Midbrain (tissue), 1 donor: ENCODE measurements at regions not wholly inside any gene's neighbourhood (a gene's known extent, or its start where the extent isn't known, plus 50 kb on each side); places are given as distances from the start of the nearest gene placed in this dataset.

Experiments used
- DNase-seq: peaks from one replicate; lab custom pipeline; 2025; lab: John Stamatoyannopoulos, UW

DNA sequence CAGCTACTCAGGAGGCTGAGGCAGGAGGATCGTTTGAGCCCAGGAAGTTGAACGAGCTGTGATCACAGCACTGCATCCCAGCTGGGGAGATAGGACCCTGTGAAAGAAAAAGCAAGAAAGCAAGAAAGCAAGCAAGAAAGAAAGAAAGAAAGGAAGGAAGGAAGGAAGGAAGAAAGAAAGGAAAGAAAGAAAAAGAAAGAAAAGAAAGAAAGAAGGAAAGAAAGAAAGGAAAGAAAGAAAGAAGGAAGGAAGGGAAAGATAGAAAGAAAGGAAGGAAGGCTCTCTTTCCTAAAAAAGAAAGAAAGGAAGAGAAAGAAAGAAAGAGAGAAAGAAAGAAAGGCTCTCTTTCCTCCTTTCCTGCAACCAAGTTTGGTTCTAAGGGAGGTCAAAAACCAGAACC, 380.3 kb downstream of the PCNX1 start:
- no peak for DNase-seq

DNA sequence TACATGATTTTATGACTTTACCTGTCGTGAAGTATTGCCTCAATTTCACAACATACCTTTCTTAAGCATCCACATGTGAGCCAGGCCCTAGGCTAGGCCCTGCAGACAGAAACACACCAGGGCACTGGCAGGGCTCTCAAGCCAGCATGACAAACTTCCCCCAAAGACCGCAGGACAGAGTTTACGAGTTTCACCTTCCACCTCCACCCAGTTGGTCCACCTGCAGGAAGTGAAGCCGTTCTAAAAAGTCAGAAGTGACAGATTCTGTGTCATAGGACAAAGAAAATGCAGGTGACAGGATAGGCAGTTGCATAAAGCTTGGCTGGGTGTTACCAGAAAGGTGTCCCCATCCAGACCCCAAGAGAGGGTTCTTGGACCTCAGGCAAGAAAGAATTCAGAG, 382.3 kb downstream of the PCNX1 start:
- DNase-seq, result no peak

DNA sequence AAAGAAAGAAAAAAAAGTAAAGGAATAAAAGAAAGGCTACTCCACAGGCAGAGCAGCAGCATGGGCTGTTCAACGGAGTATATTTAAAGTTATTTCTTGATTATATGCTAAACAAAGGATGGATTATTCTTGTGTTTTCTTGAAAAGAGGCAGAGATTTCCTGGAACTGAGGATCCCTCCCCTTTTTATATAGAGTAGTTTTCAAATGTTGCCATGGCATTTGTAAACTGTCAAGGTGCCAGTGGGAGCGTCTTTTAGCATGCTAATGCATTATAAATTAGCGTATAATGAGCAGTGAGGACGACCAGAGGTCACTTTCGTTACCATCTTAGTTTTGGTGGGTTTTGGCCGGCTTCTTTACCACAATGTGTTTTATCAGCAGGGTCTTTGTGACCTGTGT, 383.0 kb downstream of the PCNX1 start:
- no peak for DNase-seq

DNA sequence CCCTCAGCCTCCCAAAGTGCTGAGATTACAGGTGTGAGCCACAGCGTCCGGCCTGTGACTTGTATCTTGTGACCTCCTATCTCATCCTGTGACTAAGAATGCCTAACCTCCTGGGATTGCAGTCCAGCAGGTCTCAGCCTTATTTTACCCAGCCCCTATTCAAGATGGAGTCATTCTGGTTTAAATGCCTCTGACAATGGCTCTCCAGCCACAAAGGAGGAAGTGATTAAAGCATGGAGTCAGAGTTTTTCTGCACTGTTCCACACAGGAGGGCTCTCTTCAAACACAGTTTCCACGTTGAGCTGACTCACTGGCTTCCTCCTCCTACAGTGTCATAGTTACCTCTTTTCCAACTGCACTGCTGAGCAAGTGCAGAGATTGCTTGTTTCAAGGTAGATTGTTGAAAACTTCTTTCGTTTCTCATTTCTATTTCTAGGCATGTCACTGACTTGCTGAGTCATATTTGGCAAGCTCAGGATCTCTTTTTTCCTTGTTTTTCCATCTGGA, 383.8 kb downstream of the PCNX1 start:
- peak; percentile 4 for DNase-seq

DNA sequence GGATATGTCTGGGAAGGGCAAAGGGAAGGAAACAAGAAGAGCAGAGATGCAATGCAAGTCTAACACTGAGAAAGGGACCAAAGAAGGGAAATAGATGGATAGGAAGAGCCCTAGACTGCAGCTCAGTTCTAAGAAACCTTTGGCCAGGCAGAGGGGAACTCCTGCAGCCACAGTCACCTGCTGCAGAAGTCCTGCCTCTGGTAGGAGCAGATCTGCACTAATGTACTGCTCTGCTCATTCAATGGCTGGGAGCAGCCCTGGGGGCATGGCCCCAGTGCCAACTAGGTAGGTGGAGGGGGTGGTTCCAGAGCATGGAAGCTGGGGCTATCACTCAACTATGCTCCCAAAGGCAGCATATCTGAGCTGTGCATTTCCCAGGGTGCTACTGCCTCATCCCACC, 388.9 kb downstream of the PCNX1 start:
- no peak for DNase-seq

DNA sequence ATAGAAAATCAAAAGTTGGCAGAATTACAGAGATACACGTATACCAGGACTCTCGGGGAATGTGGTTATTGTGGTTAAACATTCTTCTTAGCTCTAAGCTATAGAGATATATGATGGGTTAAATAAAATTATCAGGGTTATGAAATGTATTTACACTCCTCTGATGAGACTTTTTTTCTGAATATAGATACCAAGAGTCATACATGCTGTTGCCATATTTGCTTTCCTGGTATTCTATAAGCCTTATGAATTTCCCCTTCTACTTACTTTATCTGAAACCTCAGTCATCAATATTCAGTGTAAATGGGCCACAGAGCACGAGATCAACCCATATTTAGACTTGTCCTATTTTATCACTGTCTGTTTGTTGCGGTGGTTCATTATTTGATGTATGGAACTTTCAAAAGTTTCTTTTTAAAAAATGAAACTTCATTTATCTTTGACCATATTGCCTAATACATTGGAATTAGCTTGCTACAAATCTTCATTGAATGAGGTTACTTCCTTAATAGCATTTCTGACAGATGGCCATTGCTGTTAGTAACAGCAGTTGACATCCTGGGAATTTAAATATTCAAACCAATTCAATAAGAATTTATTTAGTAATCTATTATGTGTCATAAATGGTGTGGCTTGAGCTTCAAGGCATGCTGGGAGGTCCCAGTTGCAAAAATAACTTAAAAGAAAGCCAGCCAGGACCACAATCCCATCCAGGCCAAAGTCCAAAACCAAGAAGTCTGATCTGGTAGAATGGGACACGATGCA, 393.5 kb downstream of the PCNX1 start:
- no peak for DNase-seq

DNA sequence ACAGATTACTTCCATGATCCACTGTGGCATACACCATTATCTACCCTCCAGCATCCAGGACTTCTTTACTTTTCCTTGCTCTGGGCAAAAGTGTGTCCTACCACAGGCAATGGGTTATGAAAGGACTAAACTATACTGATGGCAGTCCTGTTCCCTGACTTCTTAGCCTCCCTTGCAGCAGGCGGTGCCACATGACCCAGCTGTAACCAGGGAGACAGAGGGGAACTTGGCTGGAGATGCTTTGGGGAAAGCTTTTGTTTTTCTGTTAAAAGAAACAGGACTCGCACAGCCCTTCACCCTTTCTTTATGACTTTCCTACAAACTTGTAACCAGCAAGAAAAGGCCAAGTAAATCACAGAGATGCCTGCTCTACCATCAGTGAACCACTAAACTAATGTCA, 394.4 kb downstream of the PCNX1 start:
- no peak for DNase-seq

DNA sequence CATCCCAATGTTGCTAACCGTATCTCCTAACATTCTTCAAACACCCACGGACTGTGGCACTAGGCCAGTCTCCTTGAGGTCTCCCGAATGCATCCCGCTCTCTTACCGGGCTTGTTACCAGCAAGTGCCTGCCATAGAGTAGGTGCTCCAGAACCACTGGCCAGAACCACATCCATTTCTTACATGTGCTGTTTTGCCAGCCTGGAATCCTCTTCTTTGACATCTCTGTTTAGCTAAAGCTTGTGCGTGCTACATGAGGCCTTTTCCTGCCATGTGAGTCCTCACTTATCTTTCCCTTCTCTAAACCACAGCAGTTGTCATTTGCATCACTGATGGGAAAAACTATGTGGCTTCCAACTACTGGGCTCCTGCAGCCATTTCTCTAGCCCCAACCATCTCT, 397.4 kb downstream of the PCNX1 start:
- no peak for DNase-seq

DNA sequence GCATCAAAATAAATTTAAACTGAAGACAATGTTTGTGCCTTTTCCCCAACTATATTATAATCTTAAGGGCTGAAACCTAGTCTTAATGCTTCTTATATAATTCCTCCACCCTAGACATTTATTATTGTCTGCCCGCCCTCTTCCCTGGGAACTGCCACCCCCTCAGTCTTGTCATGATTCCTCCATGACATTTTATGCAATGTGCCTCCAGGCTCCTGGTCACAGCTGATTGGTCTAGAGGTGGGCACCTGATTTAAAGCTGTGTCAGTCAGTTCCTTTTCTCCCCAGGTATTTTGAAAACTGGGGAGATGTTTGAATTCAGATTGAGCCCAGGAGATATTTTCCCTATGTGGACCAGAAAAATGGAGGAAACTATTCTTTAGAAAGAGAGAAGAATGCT, 401.4 kb downstream of the PCNX1 start:
- no peak for DNase-seq

DNA sequence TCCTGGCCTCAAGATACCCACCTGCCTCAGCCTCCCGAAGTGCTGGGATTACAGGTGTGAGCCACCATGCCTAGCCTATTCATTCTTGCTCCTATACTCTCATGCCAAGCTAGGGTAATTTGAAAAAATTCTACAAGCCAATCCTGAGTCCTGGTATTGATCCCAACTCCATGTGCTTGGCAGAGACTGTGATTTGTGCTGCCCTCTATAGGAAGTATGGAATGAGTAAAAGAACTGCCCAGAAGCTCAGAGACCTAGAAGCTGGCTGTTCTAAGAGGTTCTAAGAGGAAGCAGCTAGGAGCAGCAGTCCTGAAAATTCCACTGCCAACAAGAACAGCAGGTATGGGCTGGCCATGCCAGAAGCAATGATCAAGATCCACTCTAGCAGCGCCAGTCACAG, 402.5 kb downstream of the PCNX1 start:
- no peak for DNase-seq

DNA sequence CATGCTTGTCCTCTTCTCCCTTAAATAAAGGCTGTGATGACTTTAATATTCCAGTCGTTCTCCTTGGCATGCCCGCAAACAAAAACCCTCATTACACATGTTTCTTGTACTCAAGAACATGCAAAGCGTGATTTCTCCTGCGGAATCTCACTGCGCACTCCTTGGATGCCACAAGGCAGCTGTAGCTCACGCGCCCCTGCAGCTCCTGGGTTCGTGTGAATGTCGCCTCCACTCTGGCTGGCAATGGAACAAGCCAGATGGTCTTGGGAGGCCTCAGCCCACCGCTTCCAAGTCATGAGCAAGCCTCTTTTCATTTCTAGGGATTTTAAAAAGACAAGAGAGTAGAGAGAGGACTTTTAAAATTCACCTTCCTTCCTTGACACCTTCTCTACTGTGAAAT, 403.8 kb downstream of the PCNX1 start:
- no peak for DNase-seq

DNA sequence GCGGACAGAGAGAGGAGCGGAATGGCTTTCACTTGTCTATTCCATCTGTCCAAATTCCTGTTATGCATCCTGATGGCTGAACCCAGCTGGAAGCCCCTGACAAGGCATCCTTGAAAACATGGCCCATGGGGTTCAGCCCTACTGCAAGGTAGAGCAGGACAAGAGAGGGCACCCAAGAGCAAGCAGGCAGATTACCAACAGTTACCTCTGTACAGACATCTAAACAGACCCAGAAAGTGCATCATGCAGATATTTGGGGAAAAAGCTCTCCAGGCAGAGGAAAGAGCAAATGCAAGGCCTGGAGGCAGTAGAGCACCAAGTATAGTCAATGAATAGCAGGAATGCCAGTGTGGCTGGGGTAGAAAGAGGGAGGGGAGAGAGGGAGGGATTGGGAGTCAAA, 407.5 kb downstream of the PCNX1 start:
- no peak for DNase-seq

DNA sequence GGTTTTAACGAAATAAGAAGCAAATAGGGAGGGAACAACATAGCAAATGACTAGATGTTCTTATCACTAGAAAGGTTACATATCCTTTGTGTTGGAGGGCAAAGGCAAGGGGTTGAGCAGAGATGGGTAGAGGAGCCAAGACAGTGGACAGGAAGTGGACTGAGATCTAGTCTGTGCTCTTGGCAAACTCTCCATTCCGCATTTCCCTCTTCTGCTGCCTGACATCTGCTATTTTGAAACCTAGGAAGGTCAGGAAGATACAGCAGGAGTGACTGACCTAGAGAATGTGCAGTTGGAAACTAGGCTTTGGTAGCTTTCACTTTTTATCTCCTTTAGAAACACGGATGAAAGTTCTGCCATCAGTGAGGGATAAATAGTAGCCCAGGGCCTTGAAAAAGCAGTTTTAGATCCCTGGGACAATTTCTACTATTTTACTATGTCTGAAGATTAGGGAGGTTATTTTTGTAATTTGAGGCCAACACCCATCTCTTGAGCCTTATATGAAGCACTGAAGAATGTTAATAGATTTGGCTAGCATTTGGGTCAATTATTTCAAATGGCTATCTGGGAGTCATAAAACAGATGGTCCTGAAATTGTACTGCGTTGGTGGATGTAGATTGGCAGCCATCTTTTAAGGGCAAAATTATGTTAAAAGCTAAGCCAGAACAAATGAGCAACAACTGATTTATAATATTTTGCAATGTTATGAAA, 410.3 kb downstream of the PCNX1 start:
- DNase-seq, result no peak

DNA sequence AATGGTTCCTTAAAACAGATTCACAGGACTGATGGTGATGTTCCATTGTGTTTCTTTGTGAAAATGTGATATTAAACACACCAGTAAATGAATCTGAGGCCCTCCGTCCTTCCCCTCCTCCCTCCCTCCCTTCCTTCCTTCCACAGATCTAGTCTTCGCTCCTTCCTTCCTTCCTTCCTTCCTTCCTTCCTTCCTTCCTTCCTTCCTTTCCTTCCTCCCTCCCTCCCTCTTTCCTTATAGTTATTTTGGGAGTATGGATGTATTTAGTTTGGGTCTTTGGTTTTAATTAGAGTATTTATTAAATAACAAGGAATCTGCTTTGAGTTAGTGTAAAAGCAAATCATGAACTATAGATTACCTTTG, 410.8 kb downstream of the PCNX1 start:
- DNase-seq, result no peak

DNA sequence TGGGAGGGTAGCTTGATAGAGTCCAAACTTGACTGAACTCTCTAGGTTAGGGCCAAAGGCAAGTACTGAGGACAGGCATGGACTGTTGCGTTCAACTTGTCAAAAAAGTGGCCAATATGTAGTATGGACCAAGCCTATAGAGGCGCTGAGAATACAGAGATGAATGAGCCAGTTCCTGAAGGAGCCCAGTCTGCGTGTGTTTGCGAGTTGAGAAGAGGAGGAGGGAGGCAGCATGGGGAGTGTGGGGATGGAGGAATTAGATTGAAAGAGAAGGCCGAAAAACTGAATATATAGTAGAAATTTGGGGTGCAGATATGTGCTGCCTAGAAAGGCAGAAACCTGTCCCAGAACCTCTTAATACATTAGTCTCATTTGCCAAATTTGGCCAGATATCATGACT, 412.4 kb downstream of the PCNX1 start:
- DNase-seq, result peak; percentile 60

DNA sequence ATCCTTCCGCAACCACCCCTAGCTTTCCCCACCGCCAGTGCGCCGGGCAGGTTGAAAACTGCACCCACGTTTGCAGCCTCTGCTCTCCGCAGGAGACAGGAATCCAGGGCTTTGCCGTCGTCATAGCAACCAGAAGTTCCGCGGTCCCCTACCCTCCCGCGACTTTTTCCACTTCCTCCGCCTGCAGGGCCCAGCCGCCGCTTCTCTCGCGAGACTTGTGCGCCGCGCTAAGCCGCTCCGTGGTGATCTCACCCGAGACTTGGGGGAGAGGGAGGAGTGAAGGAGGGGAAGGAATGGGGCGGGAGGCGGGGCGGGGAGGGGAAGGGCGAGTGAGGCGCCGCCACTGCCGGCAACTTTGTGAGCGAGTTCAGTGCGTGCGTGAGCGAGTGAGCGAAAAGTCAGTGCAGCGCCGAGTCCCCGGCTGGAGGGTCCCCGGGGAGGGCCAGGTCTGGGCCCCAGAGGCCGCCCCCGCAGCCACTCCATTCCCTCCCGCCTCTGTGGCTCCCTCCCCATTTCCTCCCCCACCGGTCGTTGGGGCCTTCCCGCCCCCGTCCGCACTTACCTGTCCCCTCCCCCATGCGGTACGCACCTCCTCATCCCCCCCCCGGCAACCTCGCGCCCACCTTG, 413.0 kb downstream of the PCNX1 start, which contains the start of gene SIPA1L1:
Gene SIPA1L1, plus strand, starts transcription at position 370 of the 627 bp plus-strand sequence.
- DNase-seq, result peak; percentile 97

DNA sequence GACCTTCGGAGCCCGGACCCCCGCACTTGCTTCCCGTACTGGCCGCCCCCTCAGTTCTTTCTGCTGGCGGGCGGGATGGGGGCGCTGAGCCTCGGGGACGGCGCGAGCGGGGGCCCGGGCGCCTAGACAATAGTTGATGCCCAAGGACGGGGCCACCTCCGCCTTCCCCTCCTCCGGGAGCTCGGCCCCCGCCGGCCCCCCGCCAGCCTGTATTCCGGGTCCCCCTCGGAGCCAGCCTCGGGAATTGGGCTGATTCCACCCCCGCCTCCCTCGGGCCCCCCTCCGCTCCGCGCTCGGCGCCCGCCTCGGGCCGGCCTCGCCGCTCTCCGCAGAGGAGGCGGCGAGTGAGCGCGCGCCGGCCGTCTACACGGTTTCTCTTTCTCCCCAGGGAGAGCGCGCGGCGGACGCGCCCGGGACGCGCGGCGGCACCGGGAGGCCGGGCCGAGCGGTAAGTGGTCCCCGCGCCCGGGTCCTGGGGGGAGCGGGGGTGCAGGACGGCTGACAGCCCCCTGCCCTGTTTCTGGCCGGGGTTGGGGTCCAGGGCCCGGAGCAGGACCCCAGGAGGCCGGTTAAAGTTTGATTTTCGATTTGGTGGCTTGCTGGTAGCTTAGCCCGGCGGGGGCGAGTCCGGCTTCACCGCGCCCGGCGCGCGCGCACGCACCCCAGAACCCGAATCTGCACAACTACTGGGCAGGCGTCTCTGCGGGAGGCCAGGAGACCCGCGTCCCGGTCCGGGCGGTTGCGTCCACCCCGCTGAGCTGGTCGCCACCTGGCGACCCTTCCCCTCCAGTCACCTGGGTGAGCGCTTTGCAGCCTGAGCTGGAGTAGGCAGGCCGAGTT, 413.7 kb downstream of the PCNX1 start:
- peak; percentile 69 for DNase-seq

DNA sequence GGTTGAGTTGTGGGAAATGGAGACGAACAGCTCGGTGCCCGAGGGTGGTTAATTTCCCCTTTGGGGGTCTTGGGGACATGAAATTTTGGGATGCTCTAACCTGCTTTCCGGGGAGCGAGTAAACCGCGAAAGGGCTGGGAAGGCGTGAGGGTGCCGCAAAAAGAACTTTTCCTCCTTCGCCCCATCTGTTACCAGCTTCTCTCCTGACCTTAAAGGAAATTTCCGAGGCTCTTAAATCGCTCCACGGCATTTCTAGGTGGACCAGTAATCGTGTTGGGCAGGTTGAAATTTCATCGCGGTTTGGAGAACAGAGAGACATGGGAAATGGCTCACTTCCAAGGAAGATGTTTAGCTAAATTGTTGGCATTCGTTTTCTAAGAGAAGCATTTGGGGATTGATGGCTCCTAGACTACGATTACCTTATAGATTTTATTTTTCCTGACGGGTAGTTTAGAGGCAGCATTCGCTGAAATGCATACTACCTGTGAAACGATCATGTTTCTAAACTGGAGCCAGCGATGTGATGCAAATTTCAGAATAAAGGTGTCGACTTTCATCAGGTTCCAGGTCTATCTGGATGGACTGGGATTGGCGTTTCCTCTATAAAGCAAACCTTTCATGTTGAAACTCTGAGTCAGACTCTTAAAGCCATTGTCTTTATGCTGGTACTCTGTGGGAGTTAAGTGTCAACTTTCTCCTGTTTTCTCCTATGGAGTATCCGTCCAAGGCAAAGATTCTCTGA, 414.5 kb downstream of the PCNX1 start:
- peak; percentile 39 for DNase-seq

DNA sequence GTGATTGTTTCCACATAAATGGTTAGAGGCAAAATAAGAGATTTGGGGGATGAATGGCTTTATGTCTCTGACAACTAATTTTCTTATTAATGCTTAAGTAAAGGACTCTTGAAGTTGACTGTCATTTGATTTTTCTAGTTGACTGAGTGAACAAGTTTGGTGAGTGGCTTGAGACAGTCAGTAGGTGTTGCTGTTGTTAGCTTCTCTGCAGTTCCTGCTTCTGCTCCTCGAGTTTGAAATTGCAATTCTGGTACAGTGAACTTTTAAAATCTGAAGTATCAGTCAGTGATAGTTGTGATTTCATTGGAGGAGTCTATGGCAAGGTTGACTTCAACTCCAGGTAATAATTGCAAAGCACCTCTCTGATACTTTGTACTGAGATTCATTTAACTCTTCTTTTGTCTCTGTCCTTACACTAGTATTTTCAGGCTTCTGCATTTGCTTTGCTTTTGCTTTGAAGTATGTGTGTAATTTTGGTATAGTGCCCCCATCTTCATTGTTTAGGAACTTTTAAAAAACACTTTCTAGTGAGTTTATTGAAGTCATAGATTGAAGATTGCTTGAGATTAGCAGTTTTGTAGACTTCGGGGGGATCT, 415.5 kb downstream of the PCNX1 start:
- peak; percentile 70 for DNase-seq

DNA sequence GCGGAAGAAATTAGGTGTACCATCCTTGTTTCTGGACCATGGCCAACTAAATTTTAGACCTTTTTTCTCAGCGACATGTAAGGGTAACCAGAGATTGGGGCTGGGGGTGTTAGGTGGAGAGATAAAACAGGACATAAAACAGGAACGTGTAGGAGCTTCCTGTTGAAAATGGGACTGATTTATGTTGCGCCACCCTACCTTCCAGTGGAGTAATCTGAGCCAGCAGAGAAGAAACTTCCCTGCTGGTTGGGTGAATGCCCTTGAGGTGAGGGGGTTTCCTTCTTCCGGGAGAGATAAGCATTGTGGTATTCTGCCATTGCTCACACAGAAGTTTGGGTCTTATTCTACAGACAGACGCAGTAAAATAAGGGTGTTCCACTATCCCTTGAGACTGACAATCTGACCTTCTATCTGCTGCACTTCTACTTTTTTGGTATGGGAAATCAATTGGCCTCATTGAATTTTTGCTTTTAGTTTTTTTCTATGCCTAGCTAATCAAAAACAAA, 417.6 kb downstream of the PCNX1 start:
- no peak for DNase-seq

DNA sequence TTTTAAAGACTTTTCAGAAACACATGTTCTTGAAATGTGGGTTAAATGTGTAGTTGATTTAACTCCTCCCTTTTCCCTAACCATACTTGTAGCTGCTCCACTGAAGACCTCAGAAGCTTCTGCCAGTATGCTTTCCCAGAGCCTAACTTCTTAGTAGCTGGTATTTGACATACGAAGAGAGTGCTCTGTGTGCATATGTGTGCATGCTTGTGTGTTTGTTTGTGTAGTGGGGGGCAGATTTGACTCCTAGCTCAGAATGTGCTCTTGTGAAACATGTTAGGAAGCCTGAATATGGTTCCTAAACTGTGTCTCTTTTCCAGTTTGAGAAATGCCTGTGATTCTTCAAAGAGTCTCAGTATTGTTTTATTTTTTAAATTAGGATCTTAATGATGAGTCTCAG, 420.4 kb downstream of the PCNX1 start:
- DNase-seq, result no peak
